Stomach smooth muscle (tissue), 2 donors: ENCODE measurements at regions not wholly inside any gene's neighbourhood (a gene's known extent, or its start where the extent isn't known, plus 50 kb on each side); places are given as distances from the start of the nearest gene placed in this dataset.
"Not testable (repeated sequence)": the region's sequence is repeated elsewhere in the genome, so short reads cannot be mapped to it uniquely, and the experiment has no call there.

Source experiments
- H3K27ac ChIP-seq: one replicate; pipeline ENCODE4 v1.7.0; 2013; ENCODE audit warnings: mild to moderate bottlenecking, low read length, inconsistent platforms
- H3K27me3 ChIP-seq, 2 donors: one replicate each; pipeline ENCODE4 v1.7.0; 2013; ENCODE audit warnings: low read length in 2 of 2; ENCODE audit not compliant: insufficient read depth in 2 of 2, control insufficient read depth in 1 of 2
- H3K36me3 ChIP-seq, 2 donors: one replicate each; pipeline ENCODE4 v1.7.0; 2013; ENCODE audit warnings: low read length in 2 of 2; ENCODE audit not compliant: control insufficient read depth in 2 of 2, insufficient read depth in 2 of 2
- H3K4me1 ChIP-seq: one replicate; pipeline ENCODE4 v1.7.0; 2013; ENCODE audit warnings: low read length; ENCODE audit not compliant: control insufficient read depth, insufficient read depth
- H3K4me3 ChIP-seq, 2 donors: one replicate each; pipeline ENCODE4 v1.7.0; 2013; ENCODE audit warnings: low read length in 2 of 2
- H3K9ac ChIP-seq, 2 donors: one replicate each; pipeline ENCODE4 v1.7.0; 2013; ENCODE audit warnings: low read length in 2 of 2, mild to moderate bottlenecking in 1 of 2
- H3K9me3 ChIP-seq, 2 donors: one replicate each; pipeline ENCODE4 v1.7.0; 2013; ENCODE audit warnings: low read length in 2 of 2; ENCODE audit not compliant: control insufficient read depth in 2 of 2
- donor health status: healthy.
- donor health status: Pancreatic carcinoma.

DNA sequence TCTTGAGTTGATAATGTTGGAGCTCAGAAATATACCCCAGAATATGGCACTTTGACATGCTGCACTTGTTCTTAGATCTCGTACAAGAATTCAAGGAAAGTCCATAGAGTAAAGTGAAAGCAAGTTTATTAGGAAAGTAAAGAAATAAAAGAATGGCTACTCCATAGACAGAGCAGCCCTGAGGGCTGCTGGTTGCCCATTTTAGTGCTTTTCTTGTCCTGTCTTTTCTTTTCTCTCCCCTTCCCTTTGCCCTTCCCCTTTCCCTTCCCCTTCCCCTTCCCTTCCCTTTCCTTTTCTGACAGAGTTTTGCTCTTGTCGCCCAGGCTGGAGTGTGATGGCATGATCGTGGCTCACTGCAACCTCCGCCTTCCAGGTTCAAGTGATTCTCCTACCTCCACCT, 283.4 kb upstream of the SEMA6A start:
- not testable (repeated sequence) for H3K27ac ChIP-seq, H3K9me3 ChIP-seq, H3K4me1 ChIP-seq, H3K36me3 ChIP-seq, H3K4me3 ChIP-seq, H3K9ac ChIP-seq, H3K27me3 ChIP-seq

GRCh38 chr5:116856271-116856670, 281.6 kb upstream of the SEMA6A start:
- Histone ChIP-seq H3K9ac (no peak overlapping the region), H3K36me3 (no peaks in the 10 kb centered on the region), H3K27me3 (no peaks in the 10 kb centered on the region), H3K9me3 (no peaks in the 10 kb centered on the region), H3K4me1 (no peaks in the 10 kb centered on the region), H3K4me3 (no peak overlapping the region), H3K27ac (no peak overlapping the region)

GRCh38 chr5:116853992-116854391, 279.4 kb upstream of the SEMA6A start:
- Histone ChIP-seq H3K36me3 (no peaks in the 10 kb centered on the region), H3K27ac (no peak overlapping the region), H3K9ac (no peak overlapping the region), H3K27me3 (no peaks in the 10 kb centered on the region), H3K4me3 (no peak overlapping the region), H3K4me1 (no peaks in the 10 kb centered on the region), H3K9me3 (no peaks in the 10 kb centered on the region)

DNA sequence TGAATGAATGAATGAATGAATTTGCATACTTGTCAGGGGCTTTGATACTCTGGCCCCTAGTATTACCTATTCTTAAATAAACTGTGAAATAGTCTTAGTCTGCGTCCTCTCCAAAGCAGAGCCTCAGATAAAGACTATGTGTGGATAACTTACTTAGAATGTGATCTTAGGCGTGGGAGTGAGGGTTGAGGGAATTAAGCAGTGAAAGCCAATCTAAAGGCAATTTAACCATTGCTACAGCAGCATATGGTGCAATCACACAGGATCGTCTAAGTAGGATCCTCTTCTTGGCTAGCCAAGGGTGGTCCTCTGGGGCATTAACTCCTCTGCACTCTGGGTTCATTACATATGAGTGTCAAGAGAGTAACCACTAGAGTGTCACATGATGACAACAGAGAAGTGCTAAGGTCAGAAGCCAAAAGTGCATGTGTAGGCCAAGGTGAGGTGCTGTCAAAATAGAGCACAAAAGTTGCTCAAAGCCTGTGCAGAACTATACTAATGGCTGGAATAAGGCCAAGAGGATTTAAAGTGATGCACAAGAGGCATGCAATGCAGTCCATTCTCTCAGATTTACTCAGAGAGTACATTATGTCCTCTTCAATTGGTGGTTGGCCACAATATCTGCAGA, 274.4 kb upstream of the SEMA6A start:
- Histone ChIP-seq H3K27me3 (no peaks in the 10 kb centered on the region), H3K4me1 (no peaks in the 10 kb centered on the region), H3K9me3 (no peaks in the 10 kb centered on the region), H3K9ac (no peak overlapping the region), H3K36me3 (no peaks in the 10 kb centered on the region), H3K4me3 (no peak overlapping the region), H3K27ac (no peak overlapping the region)

- no peak overlapping the region for H3K9ac ChIP-seq
- no peaks in the 10 kb centered on the region for H3K4me1 ChIP-seq
- no peak overlapping the region for H3K27ac ChIP-seq
- no peaks in the 10 kb centered on the region for H3K36me3 ChIP-seq
- no peaks in the 10 kb centered on the region for H3K27me3 ChIP-seq
- H3K4me3 ChIP-seq = no peak overlapping the region
- no peaks in the 10 kb centered on the region for H3K9me3 ChIP-seq
Observed at GRCh38 chr5:116847960-116848359, 273.3 kb upstream of the SEMA6A start.

DNA sequence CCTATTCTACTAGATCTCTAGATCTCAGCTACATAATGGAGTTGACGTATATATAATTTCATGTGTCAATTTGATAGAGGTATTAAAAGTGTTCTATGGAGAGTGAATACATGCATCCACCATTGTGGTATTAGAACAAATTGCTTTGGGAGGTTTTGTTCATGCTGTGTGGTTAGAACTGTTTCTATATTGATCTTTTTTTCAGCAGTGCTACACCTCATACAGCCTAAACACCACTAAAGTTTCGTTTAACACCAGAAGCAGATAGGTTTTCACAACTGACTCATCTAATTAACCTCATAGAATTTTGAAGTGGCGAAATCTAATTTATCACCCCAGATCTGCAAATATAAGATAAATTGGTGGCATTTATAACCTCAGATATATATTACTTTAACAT, 269.4 kb upstream of the SEMA6A start:
- no peaks in the 10 kb centered on the region for H3K27me3 ChIP-seq
- no peaks in the 10 kb centered on the region for H3K9me3 ChIP-seq
- H3K4me1 ChIP-seq = no peaks in the 10 kb centered on the region
- no peak overlapping the region for H3K4me3 ChIP-seq
- no peak overlapping the region for H3K27ac ChIP-seq
- no peaks in the 10 kb centered on the region for H3K36me3 ChIP-seq
- H3K9ac ChIP-seq = no peak overlapping the region

DNA sequence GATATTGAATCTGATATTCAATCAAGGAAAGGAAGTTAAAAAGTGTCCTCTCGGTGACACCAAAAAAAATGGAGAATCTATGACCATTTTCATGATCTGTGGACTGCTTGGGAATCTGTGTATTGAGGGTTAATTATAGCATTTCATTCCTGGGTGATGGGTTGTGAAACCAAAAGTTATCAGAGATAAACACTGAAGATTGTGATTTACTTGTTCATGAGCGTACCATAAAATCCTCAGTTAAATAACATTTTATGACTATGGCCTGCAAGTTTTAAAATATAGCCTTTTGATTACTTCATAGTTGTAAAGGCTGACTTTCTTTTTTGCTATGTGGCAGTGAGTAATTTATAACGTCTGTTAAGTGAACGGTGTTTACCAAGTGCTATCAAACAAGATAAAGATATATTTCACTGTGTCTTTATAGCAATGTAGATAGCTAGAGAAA, 267.9 kb upstream of the SEMA6A start:
- Histone ChIP-seq H3K36me3 (no peaks in the 10 kb centered on the region), H3K4me1 (no peaks in the 10 kb centered on the region), H3K9ac (no peak overlapping the region), H3K4me3 (no peak overlapping the region), H3K27ac (no peak overlapping the region), H3K9me3 (no peaks in the 10 kb centered on the region), H3K27me3 (no peaks in the 10 kb centered on the region)

DNA sequence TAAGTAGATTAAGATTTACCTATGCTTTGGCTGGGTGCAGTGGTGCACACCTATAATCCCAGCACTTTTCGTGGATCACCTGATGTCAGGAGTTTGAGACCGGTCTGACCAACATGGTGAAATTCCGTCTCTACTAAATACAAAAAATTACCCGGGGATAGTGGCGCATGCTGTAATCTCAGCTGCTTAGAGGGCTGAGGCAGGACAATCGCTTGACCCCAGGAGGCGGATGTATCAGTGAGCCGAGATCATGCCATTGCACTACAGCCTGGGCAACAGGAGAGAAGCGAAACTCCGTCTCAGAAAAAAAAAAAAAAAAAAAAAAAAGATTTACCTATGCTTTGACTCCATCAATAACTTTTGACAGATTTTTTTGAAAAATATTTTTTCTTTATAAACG, 267.1 kb upstream of the SEMA6A start:
- no peak overlapping the region for H3K4me3 ChIP-seq
- H3K27ac ChIP-seq = no peak overlapping the region
- H3K9me3 ChIP-seq = no peaks in the 10 kb centered on the region
- H3K27me3 ChIP-seq = no peaks in the 10 kb centered on the region
- H3K9ac ChIP-seq = no peak overlapping the region
- H3K36me3 ChIP-seq = no peaks in the 10 kb centered on the region
- H3K4me1 ChIP-seq = no peaks in the 10 kb centered on the region

- Histone ChIP-seq H3K9me3 (no peaks in the 10 kb centered on the region), H3K4me1 (no peaks in the 10 kb centered on the region), H3K27me3 (no peaks in the 10 kb centered on the region), H3K36me3 (no peaks in the 10 kb centered on the region), H3K9ac (no peak overlapping the region), H3K27ac (no peak overlapping the region), H3K4me3 (no peak overlapping the region)
Observed at GRCh38 chr5:116838011-116838536, 263.5 kb upstream of the SEMA6A start.

DNA sequence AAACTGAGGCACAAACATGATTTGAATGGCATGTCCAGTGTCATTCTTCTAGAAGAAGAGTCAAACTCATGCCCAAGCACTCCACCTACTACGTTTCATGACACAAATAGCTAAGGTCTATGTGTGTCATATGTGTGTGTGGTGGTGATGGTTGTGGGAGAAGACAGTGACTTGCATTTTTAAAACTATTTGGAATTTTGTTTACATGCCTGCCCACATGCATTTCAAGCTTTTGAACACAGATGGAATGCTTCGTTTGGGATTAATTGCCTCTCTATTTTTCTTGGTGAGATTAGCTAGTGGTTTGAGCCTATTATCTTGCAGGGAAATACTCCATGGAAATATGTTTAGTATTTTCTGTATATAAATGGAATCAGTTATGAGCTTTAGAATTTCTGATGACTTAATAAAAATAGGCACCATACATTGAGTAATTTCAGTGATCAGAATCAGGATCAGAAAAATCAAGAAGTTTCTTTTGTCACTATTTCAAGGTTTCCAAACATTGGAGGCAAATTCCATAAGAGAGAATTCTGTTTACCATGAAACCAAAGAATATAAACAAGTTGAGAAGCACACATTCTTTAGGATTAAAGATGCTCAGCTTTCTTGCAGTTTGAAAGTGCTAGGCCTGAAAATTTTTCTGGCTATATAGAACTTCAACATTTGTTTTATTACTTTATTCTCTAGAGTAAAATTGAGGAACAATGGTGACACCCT, 260.3 kb upstream of the SEMA6A start:
- H3K27ac ChIP-seq = no peak overlapping the region
- no peaks in the 10 kb centered on the region for H3K27me3 ChIP-seq
- H3K9ac ChIP-seq = no peak overlapping the region
- H3K4me3 ChIP-seq = no peak overlapping the region
- H3K36me3 ChIP-seq = no peaks in the 10 kb centered on the region
- H3K4me1 ChIP-seq = no peaks in the 10 kb centered on the region
- H3K9me3 ChIP-seq = no peaks in the 10 kb centered on the region

DNA sequence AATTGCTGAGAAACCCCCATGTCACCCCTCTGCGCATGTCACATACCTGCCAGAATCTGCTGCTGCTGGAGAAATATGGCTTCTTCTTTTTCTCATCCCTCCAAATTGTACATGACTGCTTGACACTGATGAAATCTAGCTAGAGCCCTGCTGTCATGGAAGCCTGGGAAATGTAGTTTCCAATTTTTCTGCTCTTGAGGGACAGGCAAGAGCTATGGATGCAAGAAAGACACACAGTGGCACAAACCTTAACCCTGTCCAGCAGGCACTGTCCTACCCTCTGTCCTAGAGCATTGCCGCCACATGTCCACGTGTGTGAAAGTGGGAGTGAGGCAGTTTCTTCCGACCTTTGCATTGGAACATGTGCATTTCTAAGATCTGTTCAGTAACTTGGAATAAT, 255.5 kb upstream of the SEMA6A start:
- H3K36me3 ChIP-seq = no peaks in the 10 kb centered on the region
- H3K27me3 ChIP-seq = no peaks in the 10 kb centered on the region

More for the DNA sequence above, 255.5 kb upstream of the SEMA6A start:
- H3K9me3 ChIP-seq = no peaks in the 10 kb centered on the region
- H3K4me1 ChIP-seq = no peaks in the 10 kb centered on the region
- no peak overlapping the region for H3K4me3 ChIP-seq
- no peak overlapping the region for H3K27ac ChIP-seq
- H3K9ac ChIP-seq = no peak overlapping the region
